K562 (cell line): ENCODE measurements at regions not wholly inside any gene's neighbourhood (a gene's known extent, or its start where the extent isn't known, plus 50 kb on each side); places are given as distances from the start of the nearest gene placed in this dataset.

ENCODE experiments used
- ATAC-seq: fragments of 200-7000 bp; cut with Tn5 transposase; 3 replicates; pipeline ENCODE4 v1.9.1; 2020; ENCODE audit warnings: moderate library complexity
- BruUV-seq: library from RNA; stranded (reverse); fragments of 400-500 nt; replicated peaks from 2 replicates; lab custom pipeline; 2021; lab: Mats Ljungman, UMichigan
- CTCF ChIA-PET: fragments of 300-600 bp; formaldehyde crosslinking; extraction: SDS; loops from one replicate; lab custom pipeline; 2021; ENCODE audit warnings: low intra/inter-chr PET ratio; lab: Yijun Ruan, JAX
- POLR2A ChIA-PET: fragments of 300-600, 350-650 bp; sonication (Branson Sonifier 250); formaldehyde crosslinking; extraction: SDS; loops from one replicate; lab custom pipeline; 2021; ENCODE audit warnings: antibody characterized with exemption, inconsistent platforms; lab: Yijun Ruan, JAX
- DNase-seq, 4 experiments: peaks; one replicate each; pipeline versions ENCODE4 v3.0.0 to v3.0.0-alpha.2; 2011 to 2018; ENCODE audit warnings: low spot score in 3 of 4, mixed read lengths in 3 of 4; ENCODE audit errors: extremely low read depth in 1 of 4
- FAIRE-seq: peaks from 2 replicates; lab custom pipeline; 2011; peaks lifted over from hg19 to GRCh38; lab: Jason Lieb, UNC
- H2AFZ ChIP-seq: 2 replicates; pipeline ENCODE4 v1.6.0; 2011; ENCODE audit warnings: low read depth, low read length, control low read depth, inconsistent platforms
- H3K27ac ChIP-seq: fragments of 200-600 bp; 3 replicates; pipeline ENCODE4 v1.8.0; 2011; ENCODE audit warnings: low read depth, mild to moderate bottlenecking, control low read depth, inconsistent platforms, low read length, moderate library complexity, mixed read lengths; ENCODE audit errors: extremely low read depth
- H3K27me3 ChIP-seq, 2 experiments: fragments of 300-600 bp in 1 of 2; 2 replicates in 1 of 2; 3 replicates in 1 of 2; pipeline versions ENCODE4 v1.6.0 to v1.8.0; 2011; ENCODE audit warnings: inconsistent platforms in 2 of 2, low read length in 2 of 2, mild to moderate bottlenecking in 1 of 2, mixed read lengths in 1 of 2, moderate library complexity in 1 of 2; ENCODE audit not compliant: control insufficient read depth in 2 of 2, insufficient read depth in 2 of 2
- H3K36me3 ChIP-seq: fragments of 300-600 bp; 3 replicates; pipeline ENCODE4 v1.8.0; 2011; ENCODE audit warnings: mild to moderate bottlenecking, low read length, inconsistent platforms; ENCODE audit not compliant: control insufficient read depth, insufficient read depth
- H3K4me1 ChIP-seq, 2 experiments: fragments of 200-600 bp in 1 of 2; replicated peaks in 1 of 2; 2 replicates in 1 of 2; 3 replicates in 1 of 2; pipeline versions ENCODE4 v1.5.1 to v1.8.0; 2011; ENCODE audit warnings: inconsistent platforms in 2 of 2, low read length in 2 of 2, mild to moderate bottlenecking in 1 of 2, mixed read lengths in 1 of 2, moderate library complexity in 1 of 2; ENCODE audit not compliant: control insufficient read depth in 2 of 2, insufficient read depth in 2 of 2
- H3K4me2 ChIP-seq: 2 replicates; pipeline ENCODE4 v1.6.1; 2011; ENCODE audit warnings: low read length, control low read depth, inconsistent platforms, mixed read lengths; ENCODE audit not compliant: insufficient read depth
- H3K4me3 ChIP-seq: fragments of 200-600 bp; sonication (generic), shearing (Covaris generic); 2 replicates; pipeline ENCODE4 v1.5.1; 2016; ENCODE audit warnings: control low read depth, inconsistent platforms
- H3K79me2 ChIP-seq: fragments of 200-600 bp; 3 replicates; pipeline ENCODE4 v1.8.0; 2011; ENCODE audit warnings: low read length, inconsistent platforms; ENCODE audit not compliant: control insufficient read depth, insufficient read depth
- H3K9ac ChIP-seq, 2 experiments: 2 replicates each; pipeline versions ENCODE4 v1.6.0 to v1.6.1; 2011; ENCODE audit warnings: low read depth in 2 of 2, low read length in 2 of 2, control low read depth in 1 of 2, inconsistent platforms in 1 of 2, mild to moderate bottlenecking in 1 of 2, mixed read lengths in 1 of 2; ENCODE audit not compliant: insufficient read depth in 1 of 2
- H3K9me1 ChIP-seq: one replicate; pipeline ENCODE4 v1.6.0; 2011; ENCODE audit warnings: inconsistent platforms, mild to moderate bottlenecking, low read length, moderate library complexity; ENCODE audit not compliant: control insufficient read depth, insufficient read depth
- H3K9me3 ChIP-seq: replicated peaks from 2 replicates; pipeline ENCODE4 v1.5.1; 2011; ENCODE audit warnings: low read depth, low read length, inconsistent platforms; ENCODE audit not compliant: control insufficient read depth, insufficient read depth
- H4K20me1 ChIP-seq: replicated peaks from 2 replicates; pipeline ENCODE4 v1.6.1; 2011; ENCODE audit warnings: low read length, inconsistent platforms, mixed read lengths; ENCODE audit not compliant: control insufficient read depth, insufficient read depth
- ELF4 ChIP-seq: fragments of 450-650 bp; formaldehyde crosslinking; IDR thresholded peaks from 2 replicates; pipeline ENCODE4 v1.4.0; 2022; ENCODE audit warnings: missing genetic modification characterization
- HNRNPH1 ChIP-seq: fragments of 200-400 bp; formaldehyde crosslinking; optimal IDR thresholded peaks from 2 replicates; pipeline ENCODE3; 2017; ENCODE audit warnings: low read depth, mild to moderate bottlenecking, low read length, moderate library complexity
- HOXB6 ChIP-seq: fragments of 250-450 bp; sonication (Bioruptor Pico); IDR thresholded peaks from 2 replicates; pipeline ENCODE4 v1.5.1; 2022; ENCODE audit warnings: mild to moderate bottlenecking, borderline replicate concordance
- SP2 ChIP-seq: IDR thresholded peaks from 2 replicates; pipeline ENCODE4 v1.6.1; 2011; ENCODE audit warnings: mild to moderate bottlenecking, low read depth, low read length, moderate library complexity; ENCODE audit not compliant: poor library complexity, severe bottlenecking; ENCODE audit errors: extremely low read depth
- STAG1 ChIP-seq: sonication (generic); formaldehyde crosslinking; IDR thresholded peaks from 2 replicates; pipeline ENCODE4 v1.5.0; 2020; ENCODE audit warnings: missing genetic modification reagents, borderline replicate concordance
- ZNF282 ChIP-seq: sonication (generic); formaldehyde crosslinking; IDR thresholded peaks from 2 replicates; pipeline ENCODE4 v1.8.1; 2023; ENCODE audit warnings: missing genetic modification reagents
- WGBS: fragments of 100-300 bp; shearing (Covaris generic); methylation state at CpG from one replicate; pipeline ENCODE4 v1.1.6; 2016; ENCODE audit warnings: low coverage, mixed read lengths; ENCODE audit not compliant: insufficient coverage; ENCODE audit errors: missing lambda C conversion rate; 5-methylcytosine and 5-hydroxymethylcytosine counted together
- in situ Hi-C: fragments of 300-500 bp; cut with MboI; formaldehyde crosslinking; loops from 4 replicates; pipeline ENCODE4 v1.15.0; 2018; ENCODE audit warnings: inconsistent platforms, mixed read lengths
- intact Hi-C: fragments of 100-400 bp; cut with micrococcal nuclease; formaldehyde crosslinking; loops from 2 replicates; pipeline ENCODE4 v1.14.2; 2022
- TF ChIP-seq, protein P1 (sequence below): sonication (generic); formaldehyde crosslinking; IDR thresholded peaks from 2 replicates; pipeline ENCODE4 v1.8.0; 2022; ENCODE audit warnings: mild to moderate bottlenecking, missing genetic modification reagents

DNA sequence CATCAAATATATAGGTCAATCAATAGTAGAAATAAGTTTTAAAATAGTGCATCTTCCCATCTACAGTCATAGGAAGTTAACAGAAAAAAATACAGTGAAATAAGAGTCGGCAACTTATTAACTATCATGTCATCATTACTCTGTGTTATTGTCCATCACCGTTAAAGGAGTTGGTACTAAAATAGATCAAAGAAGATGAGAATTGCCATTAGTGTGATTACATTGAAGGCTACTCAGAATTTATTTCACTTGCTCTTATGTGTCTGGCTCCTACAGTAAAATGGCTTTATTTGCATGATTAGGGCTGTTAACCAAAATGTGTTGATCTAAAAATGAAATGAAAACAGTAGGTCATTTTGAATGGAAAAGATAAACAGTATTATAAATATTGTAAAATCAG lies 162.5 kb upstream of the SLITRK1 start:
- POLR2A ChIA-PET, result no interaction called here
- H3K4me1 ChIP-seq, result no peaks in the 10 kb centered on the region
- TF ChIP-seq HOXB6 (CRISPR knock-in tag) (no peak), STAG1 (CRISPR knock-in tag) (no peak), ZNF282 (no peak), ELF4 (CRISPR knock-in tag) (no peak), HNRNPH1 (no peak), SP2 (no peak)
- TF ChIP-seq, protein P1, sequence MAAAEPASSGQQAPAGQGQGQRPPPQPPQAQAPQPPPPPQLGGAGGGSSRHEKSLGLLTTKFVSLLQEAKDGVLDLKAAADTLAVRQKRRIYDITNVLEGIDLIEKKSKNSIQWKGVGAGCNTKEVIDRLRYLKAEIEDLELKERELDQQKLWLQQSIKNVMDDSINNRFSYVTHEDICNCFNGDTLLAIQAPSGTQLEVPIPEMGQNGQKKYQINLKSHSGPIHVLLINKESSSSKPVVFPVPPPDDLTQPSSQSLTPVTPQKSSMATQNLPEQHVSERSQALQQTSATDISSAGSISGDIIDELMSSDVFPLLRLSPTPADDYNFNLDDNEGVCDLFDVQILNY, result no peak
- TF ChIP-seq, all 486 proteins: peak for 0
- 0% methylated on average over 2 of the region's 2 CpGs for WGBS
- H3K9ac ChIP-seq, result no peak overlapping the region
- H4K20me1 ChIP-seq, result no peaks in the 10 kb centered on the region
- no peak for DNase-seq
- no peaks in the 10 kb centered on the region for H3K79me2 ChIP-seq
- intact Hi-C loops (no loop called here), in situ Hi-C loops (no loop called here)
- CTCF ChIA-PET, result no interaction called here
- H2AFZ ChIP-seq, result no peak overlapping the region
- no peaks in the 10 kb centered on the region for H3K9me1 ChIP-seq
- no peaks in the 10 kb centered on the region for H3K9me3 ChIP-seq
- no peaks in the 10 kb centered on the region for H3K36me3 ChIP-seq
- no peak overlapping the region for H3K27ac ChIP-seq
- no peak for ATAC-seq
- no TSS peak for BruUV-seq
- H3K27me3 ChIP-seq, result no peaks in the 10 kb centered on the region
- H3K4me3 ChIP-seq, result no peak overlapping the region
- no peak overlapping the region for H3K4me2 ChIP-seq
- no peak for FAIRE-seq
